ENCODE measurements at regions not wholly inside any gene's neighbourhood (a gene's known extent, or its start where the extent isn't known, plus 50 kb on each side); places are given as distances from the start of the nearest gene placed in this dataset.

- Histone ChIP-seq H3K9me2 (replicated peaks; ENCODE audit: control insufficient read depth, low read length) (no peaks in the 10 kb centered on the region), H3K79me2 (ENCODE audit: control insufficient read depth, low read length) (no peaks in the 10 kb centered on the region), H3K4me3 (ENCODE audit: low read length) (no peak overlapping the region), H3K27ac (ENCODE audit: low read depth, low read length) (no peak overlapping the region), H3K4me2 (ENCODE audit: low read length) (no peak overlapping the region), H3K27me3 (ENCODE audit: control insufficient read depth, low read length) (no peaks in the 10 kb centered on the region), H4K20me1 (ENCODE audit: control insufficient read depth, insufficient read depth, low read depth, low read length) (no peaks in the 10 kb centered on the region), H3K4me1 (ENCODE audit: control insufficient read depth, low read length) (no peaks in the 10 kb centered on the region), H3K9me3 (ENCODE audit: control insufficient read depth, insufficient read depth, low read length) (no peaks in the 10 kb centered on the region), H3K36me3 (ENCODE audit: control insufficient read depth, low read length) (no peaks in the 10 kb centered on the region), H3F3A (ENCODE audit: control insufficient read depth, insufficient read depth) (no peaks in the 10 kb centered on the region)
- TF ChIP-seq EZH2phosphoT487 (IDR thresholded peaks at IDR 0.05; ENCODE audit: borderline replicate concordance, low read length): no peak
- no peak for TF ChIP-seq CTCF (IDR thresholded peaks at IDR 0.05; ENCODE audit: low read depth, low read length, poor library complexity, severe bottlenecking)
These were observed 58.5 kb downstream of the TEX13C start for GRCh38 chrX:125378205-125378604.

- H3K4me1 ChIP-seq (ENCODE audit: control insufficient read depth, low read length): no peaks in the 10 kb centered on the region
- no peaks in the 10 kb centered on the region for H3K9me3 ChIP-seq (ENCODE audit: control insufficient read depth, insufficient read depth, low read length)
- no peak overlapping the region for H3K27ac ChIP-seq (ENCODE audit: low read depth, low read length)
- no peaks in the 10 kb centered on the region for H3K36me3 ChIP-seq (ENCODE audit: control insufficient read depth, low read length)
- H3K4me3 ChIP-seq (ENCODE audit: low read length): no peak overlapping the region
- TF ChIP-seq CTCF (IDR thresholded peaks at IDR 0.05; ENCODE audit: low read depth, low read length, poor library complexity, severe bottlenecking) (no peak), EZH2phosphoT487 (IDR thresholded peaks at IDR 0.05; ENCODE audit: borderline replicate concordance, low read length) (no peak)
- no peaks in the 10 kb centered on the region for H3K27me3 ChIP-seq (ENCODE audit: control insufficient read depth, low read length)
- H3K79me2 ChIP-seq (ENCODE audit: control insufficient read depth, low read length): no peaks in the 10 kb centered on the region
- H3K9me2 ChIP-seq (replicated peaks; ENCODE audit: control insufficient read depth, low read length): no peaks in the 10 kb centered on the region
- H3K4me2 ChIP-seq (ENCODE audit: low read length): no peak overlapping the region
- no peaks in the 10 kb centered on the region for H3F3A ChIP-seq (ENCODE audit: control insufficient read depth, insufficient read depth)
- no peaks in the 10 kb centered on the region for H4K20me1 ChIP-seq (ENCODE audit: control insufficient read depth, insufficient read depth, low read depth, low read length)
These were observed 59.1 kb downstream of the TEX13C start for GRCh38 chrX:125378770-125379169.

GRCh38 chrX:125382148-125382628 is 62.5 kb downstream of the TEX13C start:
- no peaks in the 10 kb centered on the region for H3K27me3 ChIP-seq (ENCODE audit: control insufficient read depth, low read length)
- TF ChIP-seq EZH2phosphoT487 (IDR thresholded peaks at IDR 0.05; ENCODE audit: borderline replicate concordance, low read length) (no peak), CTCF (IDR thresholded peaks at IDR 0.05; ENCODE audit: low read depth, low read length, poor library complexity, severe bottlenecking) (no peak)
- H3K4me3 ChIP-seq (ENCODE audit: low read length): no peak overlapping the region
- H3K36me3 ChIP-seq (ENCODE audit: control insufficient read depth, low read length): no peaks in the 10 kb centered on the region
- no peaks in the 10 kb centered on the region for H3F3A ChIP-seq (ENCODE audit: control insufficient read depth, insufficient read depth)
- no peak overlapping the region for H3K4me2 ChIP-seq (ENCODE audit: low read length)
- H3K9me2 ChIP-seq (replicated peaks; ENCODE audit: control insufficient read depth, low read length): no peaks in the 10 kb centered on the region
- H3K27ac ChIP-seq (ENCODE audit: low read depth, low read length): no peak overlapping the region
- H3K79me2 ChIP-seq (ENCODE audit: control insufficient read depth, low read length): no peaks in the 10 kb centered on the region
- H3K4me1 ChIP-seq (ENCODE audit: control insufficient read depth, low read length): no peaks in the 10 kb centered on the region
- H3K9me3 ChIP-seq (ENCODE audit: control insufficient read depth, insufficient read depth, low read length): no peaks in the 10 kb centered on the region
- no peaks in the 10 kb centered on the region for H4K20me1 ChIP-seq (ENCODE audit: control insufficient read depth, insufficient read depth, low read depth, low read length)
